Vagina (tissue), 2 donors: ENCODE measurements at regions not wholly inside any gene's neighbourhood (a gene's known extent, or its start where the extent isn't known, plus 50 kb on each side); places are given as distances from the start of the nearest gene placed in this dataset.

ENCODE experiments used
- DNase-seq, 2 donors: peaks; one replicate each; pipeline ENCODE4 v3.0.0-alpha.2; 2017; ENCODE audit errors: extremely low spot score in 2 of 2
- H3K27ac ChIP-seq: fragments of 200-600 bp; sonication (generic); one replicate; pipeline ENCODE4 v1.5.1; 2019
- H3K27me3 ChIP-seq: fragments of 200-600 bp; sonication (generic); one replicate; pipeline ENCODE4 v1.5.1; 2019
- H3K36me3 ChIP-seq, 2 donors: fragments of 200-600 bp; sonication (generic); one replicate each; pipeline ENCODE4 v1.5.1; 2017 to 2019
- H3K4me1 ChIP-seq: fragments of 200-600 bp; sonication (generic); one replicate; pipeline ENCODE4 v1.5.1; 2019
- H3K4me3 ChIP-seq, 2 donors: fragments of 200-600 bp; sonication (generic); 1 replicate in 1 of 2; 2 replicates in 1 of 2; pipeline ENCODE4 v1.5.1; 2016 to 2019
- H3K9me3 ChIP-seq: fragments of 200-600 bp; sonication (generic); one replicate; pipeline ENCODE4 v1.5.1; 2019
- POLR2A ChIP-seq, 2 donors: fragments of 450-650 bp; IDR thresholded peaks; one replicate each; pipeline ENCODE4 v1.6.1; 2017; ENCODE audit warnings: antibody characterized with exemption in 2 of 2, mild to moderate bottlenecking in 2 of 2, moderate library complexity in 2 of 2
- POLR2AphosphoS5 ChIP-seq, 2 donors: sonication (generic); formaldehyde crosslinking; IDR thresholded peaks; one replicate each; pipeline ENCODE4 v1.9.0; 2017; ENCODE audit warnings: antibody characterized with exemption in 2 of 2, mild to moderate bottlenecking in 2 of 2, low read depth in 1 of 2; ENCODE audit not compliant: insufficient read depth in 1 of 2
- intact Hi-C: fragments of 100-400 bp; cut with DNase I; formaldehyde crosslinking; loops from one replicate; pipeline ENCODE4 v1.15.1; 2023
- TF ChIP-seq, protein P1 (sequence below), 3 experiments: fragments of 450-650 bp in 2 of 3; fragments of 200-600 bp in 1 of 3; sonication (generic) in 1 of 3; IDR thresholded peaks; one replicate each; pipeline ENCODE4 v1.5.1; 2017 to 2019; ENCODE audit warnings: antibody characterized with exemption in 3 of 3, mild to moderate bottlenecking in 2 of 3, moderate library complexity in 2 of 3

DNA sequence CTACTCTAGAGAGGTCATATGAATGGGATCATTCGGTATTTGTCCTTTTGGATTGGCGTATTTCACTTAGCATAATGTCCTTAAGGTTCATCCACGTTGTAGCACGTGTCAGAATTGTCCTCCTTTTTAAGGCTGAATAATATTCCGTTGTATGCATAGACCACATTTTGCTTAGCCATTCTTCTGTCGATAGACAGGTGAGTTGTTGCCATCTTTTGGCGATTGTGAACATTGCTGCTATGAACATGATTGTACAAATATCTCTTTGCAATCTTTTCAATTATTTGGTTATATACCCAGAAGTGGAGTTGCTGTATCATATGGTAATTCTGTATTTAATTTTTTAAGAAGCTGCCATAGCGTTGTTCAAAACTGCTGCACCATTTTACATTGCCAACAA is 52.4 kb upstream of the GOLGA8J start:
- no peak overlapping the region for H3K4me3 ChIP-seq
- no peak overlapping the region for H3K27ac ChIP-seq
- no peaks in the 10 kb centered on the region for H3K36me3 ChIP-seq
- no peak for TF ChIP-seq POLR2A (IDR thresholded peaks at IDR 0.05)
- TF ChIP-seq, protein P1, sequence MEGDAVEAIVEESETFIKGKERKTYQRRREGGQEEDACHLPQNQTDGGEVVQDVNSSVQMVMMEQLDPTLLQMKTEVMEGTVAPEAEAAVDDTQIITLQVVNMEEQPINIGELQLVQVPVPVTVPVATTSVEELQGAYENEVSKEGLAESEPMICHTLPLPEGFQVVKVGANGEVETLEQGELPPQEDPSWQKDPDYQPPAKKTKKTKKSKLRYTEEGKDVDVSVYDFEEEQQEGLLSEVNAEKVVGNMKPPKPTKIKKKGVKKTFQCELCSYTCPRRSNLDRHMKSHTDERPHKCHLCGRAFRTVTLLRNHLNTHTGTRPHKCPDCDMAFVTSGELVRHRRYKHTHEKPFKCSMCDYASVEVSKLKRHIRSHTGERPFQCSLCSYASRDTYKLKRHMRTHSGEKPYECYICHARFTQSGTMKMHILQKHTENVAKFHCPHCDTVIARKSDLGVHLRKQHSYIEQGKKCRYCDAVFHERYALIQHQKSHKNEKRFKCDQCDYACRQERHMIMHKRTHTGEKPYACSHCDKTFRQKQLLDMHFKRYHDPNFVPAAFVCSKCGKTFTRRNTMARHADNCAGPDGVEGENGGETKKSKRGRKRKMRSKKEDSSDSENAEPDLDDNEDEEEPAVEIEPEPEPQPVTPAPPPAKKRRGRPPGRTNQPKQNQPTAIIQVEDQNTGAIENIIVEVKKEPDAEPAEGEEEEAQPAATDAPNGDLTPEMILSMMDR (IDR thresholded peaks at IDR 0.05) = no peak
- TF ChIP-seq POLR2AphosphoS5 (IDR thresholded peaks at IDR 0.05; ENCODE audit: insufficient read depth in 1 of 2, low read depth in 1 of 2) = no peak
- intact Hi-C loops = no loop called here
- H3K4me1 ChIP-seq = no peaks in the 10 kb centered on the region
- H3K9me3 ChIP-seq = no peaks in the 10 kb centered on the region
- DNase-seq = no peak
- H3K27me3 ChIP-seq = no peaks in the 10 kb centered on the region

DNA sequence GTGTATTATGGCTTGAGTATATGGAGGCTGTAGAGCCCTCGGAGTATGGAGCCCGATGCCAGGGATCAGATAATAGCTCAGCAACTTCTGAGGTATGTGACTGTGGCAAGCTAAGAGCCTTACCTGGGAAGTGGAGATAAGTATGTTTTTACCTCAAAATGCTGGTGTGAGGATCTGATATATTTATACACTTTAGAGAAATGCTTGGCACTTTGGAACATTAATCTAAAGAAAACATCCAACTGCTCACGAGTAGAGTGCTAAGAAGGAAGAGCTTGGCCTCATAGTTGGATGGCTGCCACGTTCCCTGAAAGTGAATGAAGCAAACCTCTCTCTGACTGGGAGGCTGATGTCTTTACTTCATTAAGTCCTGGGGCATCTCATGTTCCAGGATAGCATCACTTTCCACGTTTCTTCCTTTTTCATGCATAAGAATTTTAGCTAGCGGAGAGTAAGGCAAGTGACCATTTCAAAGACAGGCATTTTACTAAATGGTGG is 58.9 kb upstream of the GOLGA8J start:
- no peaks in the 10 kb centered on the region for H3K4me1 ChIP-seq
- intact Hi-C loops = no loop called here
- H3K27ac ChIP-seq = no peak overlapping the region
- H3K9me3 ChIP-seq = no peaks in the 10 kb centered on the region
- no peak overlapping the region for H3K4me3 ChIP-seq
- no peaks in the 10 kb centered on the region for H3K36me3 ChIP-seq
- no peak for DNase-seq
- TF ChIP-seq POLR2A (IDR thresholded peaks at IDR 0.05) = no peak
- no peak for TF ChIP-seq POLR2AphosphoS5 (IDR thresholded peaks at IDR 0.05; ENCODE audit: insufficient read depth in 1 of 2, low read depth in 1 of 2)
- TF ChIP-seq, protein P1 (IDR thresholded peaks at IDR 0.05) = no peak
- H3K27me3 ChIP-seq = no peaks in the 10 kb centered on the region

DNA sequence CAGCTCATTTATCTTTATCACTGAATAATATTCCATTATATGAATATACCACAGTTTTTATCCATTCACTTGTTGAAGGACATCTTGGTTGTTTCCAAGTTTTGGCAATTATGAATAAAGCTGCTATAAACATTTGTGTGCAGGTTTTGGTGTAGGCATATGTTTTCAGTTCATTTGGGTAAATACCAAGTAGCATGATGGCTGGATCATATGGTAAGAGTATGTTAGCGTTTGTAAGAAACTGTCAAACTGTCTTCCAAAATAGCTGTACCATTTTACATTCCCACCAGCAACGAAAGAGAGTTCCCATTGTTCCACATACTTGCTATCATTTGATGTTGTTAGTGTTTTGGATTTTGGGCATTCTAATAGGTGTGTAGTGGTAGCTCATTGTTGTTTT is 72.0 kb upstream of the GOLGA8J start:
- no peaks in the 10 kb centered on the region for H3K36me3 ChIP-seq
- no peaks in the 10 kb centered on the region for H3K9me3 ChIP-seq
- no peak overlapping the region for H3K4me3 ChIP-seq
- H3K27ac ChIP-seq = no peak overlapping the region
- TF ChIP-seq, protein P1 (IDR thresholded peaks at IDR 0.05) = no peak
- TF ChIP-seq POLR2AphosphoS5 (IDR thresholded peaks at IDR 0.05; ENCODE audit: insufficient read depth in 1 of 2, low read depth in 1 of 2) (no peak), POLR2A (IDR thresholded peaks at IDR 0.05) (no peak)
- H3K4me1 ChIP-seq = no peaks in the 10 kb centered on the region
- H3K27me3 ChIP-seq = no peaks in the 10 kb centered on the region
- DNase-seq = no peak
- intact Hi-C loops = no loop called here

DNA sequence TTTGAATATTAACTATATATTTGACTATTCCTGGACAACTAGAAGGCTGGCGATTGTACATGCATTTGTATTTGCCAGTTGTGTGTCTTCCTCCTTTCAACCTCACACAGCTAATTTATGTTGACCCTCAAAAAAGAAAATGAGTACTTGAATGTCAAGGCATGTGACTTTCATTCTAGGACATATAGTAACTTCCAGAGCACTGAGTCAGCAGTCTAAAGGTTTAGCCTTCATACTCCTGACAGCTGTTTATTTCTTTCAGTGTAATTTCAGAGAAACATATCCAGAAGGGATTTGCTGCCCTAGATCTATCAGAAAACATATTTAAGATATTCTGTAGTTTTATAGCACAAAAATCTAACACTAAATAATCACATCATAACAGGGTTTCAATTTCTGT is 74.6 kb upstream of the GOLGA8J start:
- Histone ChIP-seq H3K4me3 (no peak overlapping the region), H3K4me1 (no peaks in the 10 kb centered on the region), H3K27me3 (no peaks in the 10 kb centered on the region), H3K36me3 (no peaks in the 10 kb centered on the region), H3K27ac (no peak overlapping the region), H3K9me3 (no peaks in the 10 kb centered on the region)
- intact Hi-C loops = no loop called here
- no peak for DNase-seq
- TF ChIP-seq POLR2A (IDR thresholded peaks at IDR 0.05) (no peak), POLR2AphosphoS5 (IDR thresholded peaks at IDR 0.05; ENCODE audit: insufficient read depth in 1 of 2, low read depth in 1 of 2) (no peak)
- TF ChIP-seq, protein P1 (IDR thresholded peaks at IDR 0.05) = no peak

DNA sequence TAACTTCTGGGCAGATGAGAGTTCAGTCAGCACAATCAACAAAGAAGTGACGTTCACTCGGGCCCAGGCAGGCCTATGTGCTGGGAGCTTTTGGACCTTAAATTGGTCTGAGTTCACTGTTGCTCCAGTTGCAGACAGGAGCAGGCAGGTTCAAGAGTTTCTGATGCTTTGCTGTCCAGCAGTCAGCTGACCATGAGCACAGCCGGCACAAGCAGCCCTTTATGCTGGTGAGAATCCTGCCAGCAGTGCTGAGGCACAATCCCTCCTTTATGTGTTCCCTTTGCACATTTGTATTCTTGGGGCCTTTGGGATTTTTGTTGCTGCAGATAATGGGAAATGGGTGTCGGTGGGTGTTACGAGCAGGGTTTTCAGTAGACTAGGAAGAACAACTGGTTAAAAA is 81.2 kb upstream of the GOLGA8J start:
- TF ChIP-seq POLR2AphosphoS5 (IDR thresholded peaks at IDR 0.05; ENCODE audit: insufficient read depth in 1 of 2, low read depth in 1 of 2) (no peak), POLR2A (IDR thresholded peaks at IDR 0.05) (no peak)
- TF ChIP-seq, protein P1 (IDR thresholded peaks at IDR 0.05) = no peak
- Histone ChIP-seq H3K27ac (no peak overlapping the region), H3K4me3 (no peak overlapping the region), H3K4me1 (no peaks in the 10 kb centered on the region), H3K9me3 (no peaks in the 10 kb centered on the region), H3K36me3 (no peaks in the 10 kb centered on the region), H3K27me3 (no peaks in the 10 kb centered on the region)
- intact Hi-C loops = no loop called here
- DNase-seq = no peak
